PFSK-1 (cell line): ENCODE measurements at regions not wholly inside any gene's neighbourhood (a gene's known extent, or its start where the extent isn't known, plus 50 kb on each side); places are given as distances from the start of the nearest gene placed in this dataset.

Source experiments
- FOXP2 ChIP-seq: optimal IDR thresholded peaks from 2 replicates; pipeline ENCODE3; 2011; ENCODE audit warnings: borderline replicate concordance, control low read depth, inconsistent platforms; ENCODE audit not compliant: insufficient read depth; ENCODE audit errors: extremely low read length, extremely low read depth
- POLR2AphosphoS5 ChIP-seq: IDR thresholded peaks from 2 replicates; pipeline ENCODE4 v1.6.1; 2012; ENCODE audit warnings: low read depth, mild to moderate bottlenecking, control low read depth, low read length, moderate library complexity
- REST ChIP-seq, 2 experiments: IDR thresholded peaks; 2 replicates each; pipeline versions ENCODE4 v1.6.1 to v1.8.0; 2011 to 2012; ENCODE audit warnings: low read depth in 2 of 2, low read length in 2 of 2, control low read depth in 1 of 2, inconsistent platforms in 1 of 2, mild to moderate bottlenecking in 1 of 2, moderate library complexity in 1 of 2; ENCODE audit not compliant: insufficient read depth in 1 of 2
- SIN3A ChIP-seq: IDR thresholded peaks from 2 replicates; pipeline ENCODE4 v1.6.1; 2012; ENCODE audit warnings: mild to moderate bottlenecking, low read length, moderate library complexity, borderline replicate concordance; ENCODE audit not compliant: insufficient read depth
- TAF1 ChIP-seq: IDR thresholded peaks from 2 replicates; pipeline ENCODE4 v1.6.1; 2012; ENCODE audit warnings: low read length, control low read depth, borderline replicate concordance; ENCODE audit not compliant: insufficient read depth

GRCh38 chr1:187928288-187928687 is 1099.5 kb downstream of the PLA2G4A start:
- no peak for TF ChIP-seq REST (IDR thresholded peaks at IDR 0.05; ENCODE audit: insufficient read depth in 1 of 2, low read depth in 2 of 2, low read length in 2 of 2)
- TF ChIP-seq TAF1: no peak
- TF ChIP-seq SIN3A: no peak
- TF ChIP-seq FOXP2: no peak
- no peak for TF ChIP-seq POLR2AphosphoS5

DNA sequence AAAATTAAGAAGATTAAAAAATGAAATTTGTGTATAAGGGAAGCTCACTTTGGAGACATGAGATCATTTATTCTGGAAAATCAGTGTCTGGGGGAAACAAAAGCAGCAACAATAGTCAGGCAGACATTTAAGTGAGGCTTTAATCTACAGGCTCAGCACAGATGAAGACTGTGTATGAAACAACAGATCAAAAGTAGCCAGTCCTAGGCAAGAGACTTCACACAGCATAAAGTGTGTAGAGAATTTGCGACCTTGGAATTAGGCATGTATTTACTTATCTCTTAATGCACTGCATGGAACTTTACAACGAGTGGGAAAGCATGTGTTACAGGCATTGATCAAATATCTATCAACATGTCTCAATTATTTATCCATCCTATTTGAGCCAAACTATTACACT is 1099.9 kb downstream of the PLA2G4A start:
- no peak for TF ChIP-seq FOXP2
- TF ChIP-seq SIN3A: no peak
- no peak for TF ChIP-seq POLR2AphosphoS5
- TF ChIP-seq TAF1: no peak
- no peak for TF ChIP-seq REST (IDR thresholded peaks at IDR 0.05; ENCODE audit: insufficient read depth in 1 of 2, low read depth in 2 of 2, low read length in 2 of 2)

DNA sequence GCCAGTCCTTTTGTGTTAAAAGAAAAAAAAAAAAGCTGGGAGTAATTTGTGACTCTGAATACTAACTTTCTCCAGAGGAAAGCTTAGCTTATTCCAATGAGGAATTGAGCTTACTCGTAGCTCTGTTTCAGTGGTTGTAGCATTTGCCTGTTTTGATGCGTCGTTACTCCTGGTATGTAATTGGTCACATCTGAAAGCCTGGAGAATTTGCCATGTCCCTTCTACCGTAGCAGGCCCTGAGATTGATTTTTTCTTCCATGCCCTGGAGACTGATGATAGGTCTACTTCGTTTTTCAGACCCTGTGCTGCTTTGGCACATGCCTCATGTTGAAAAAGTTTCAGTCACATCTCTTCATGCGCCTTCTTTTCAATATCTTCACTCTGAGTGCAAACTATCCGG is 1103.0 kb downstream of the PLA2G4A start:
- TF ChIP-seq REST (IDR thresholded peaks at IDR 0.05; ENCODE audit: insufficient read depth in 1 of 2, low read depth in 2 of 2, low read length in 2 of 2) (no peak), TAF1 (no peak), FOXP2 (no peak), SIN3A (no peak), POLR2AphosphoS5 (no peak)

GRCh38 chr1:187933562-187934419 is 1105.0 kb downstream of the PLA2G4A start:
- TF ChIP-seq FOXP2 (no peak), REST (IDR thresholded peaks at IDR 0.05; ENCODE audit: insufficient read depth in 1 of 2, low read depth in 2 of 2, low read length in 2 of 2) (no peak), SIN3A (no peak), POLR2AphosphoS5 (no peak), TAF1 (no peak)

DNA sequence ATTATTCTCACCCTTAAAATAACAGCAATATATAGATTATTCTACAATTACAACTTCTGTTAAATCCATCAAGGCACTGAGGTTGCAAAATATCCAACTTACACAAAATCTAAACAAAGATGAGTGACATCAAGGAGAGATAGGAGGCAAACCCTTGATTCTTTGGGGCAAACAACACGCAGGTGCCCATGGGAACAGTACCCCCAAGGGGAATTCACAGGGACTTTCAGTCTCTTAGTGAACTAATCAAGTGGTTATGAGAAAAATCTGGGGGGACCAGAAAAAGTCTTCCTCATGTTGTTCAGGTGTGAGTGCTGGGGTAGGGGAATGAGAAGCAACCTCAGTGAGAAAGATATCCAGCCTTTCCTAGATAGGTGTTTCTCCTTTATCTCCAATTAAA is 1107.9 kb downstream of the PLA2G4A start:
- no peak for TF ChIP-seq POLR2AphosphoS5
- no peak for TF ChIP-seq REST (IDR thresholded peaks at IDR 0.05; ENCODE audit: insufficient read depth in 1 of 2, low read depth in 2 of 2, low read length in 2 of 2)
- TF ChIP-seq TAF1: no peak
- no peak for TF ChIP-seq FOXP2
- no peak for TF ChIP-seq SIN3A
